NCI-H146 treated with DMSO at 0.1 percent for 48 hours (cell line): ENCODE measurements at regions not wholly inside any gene's neighbourhood (a gene's known extent, or its start where the extent isn't known, plus 50 kb on each side); places are given as distances from the start of the nearest gene placed in this dataset.
A peak's percentile ranks its signal among the peaks of the same experiment; 100 is the strongest.

Source experiments
- DNase-seq: peaks from one replicate; lab custom pipeline; 2025; ENCODE audit not compliant: unreplicated experiment; lab: John Stamatoyannopoulos, UW

GRCh38 chr22:48846200-48846599 lies 981.5 kb downstream of the BRD1 start:
- DNase-seq, result no peak

- peak; percentile 16 for DNase-seq
Observed at GRCh38 chr22:48845356-48845936, 982.2 kb downstream of the BRD1 start.

- no peak for DNase-seq
Observed at GRCh38 chr22:48844056-48844675, 983.5 kb downstream of the BRD1 start.

GRCh38 chr22:48843640-48844039 lies 984.0 kb downstream of the BRD1 start:
- no peak for DNase-seq

- no peak for DNase-seq
Observed at GRCh38 chr22:48842976-48843375, 984.7 kb downstream of the BRD1 start.

- DNase-seq, result no peak
Observed at GRCh38 chr22:48842583-48842945, 985.1 kb downstream of the BRD1 start.

- DNase-seq, result no peak
Observed at GRCh38 chr22:48841881-48842582, 985.6 kb downstream of the BRD1 start.

- no peak for DNase-seq
Observed at GRCh38 chr22:48840112-48840949, 987.3 kb downstream of the BRD1 start.

GRCh38 chr22:48838846-48839730 lies 988.6 kb downstream of the BRD1 start:
- DNase-seq, result peak; percentile 6

- no peak for DNase-seq
Observed at GRCh38 chr22:48838376-48838775, 989.3 kb downstream of the BRD1 start.

GRCh38 chr22:48837341-48837935 lies 990.2 kb downstream of the BRD1 start:
- DNase-seq, result no peak

GRCh38 chr22:48836673-48837340 lies 990.9 kb downstream of the BRD1 start:
- DNase-seq, result no peak

GRCh38 chr22:48835857-48836672 lies 991.6 kb downstream of the BRD1 start:
- DNase-seq, result no peak

- DNase-seq, result no peak
Observed at GRCh38 chr22:48835364-48835763, 992.3 kb downstream of the BRD1 start.

- DNase-seq, result no peak
Observed at GRCh38 chr22:48834404-48834803, 993.3 kb downstream of the BRD1 start.

- DNase-seq, result no peak
Observed at GRCh38 chr22:48832592-48832991, 995.1 kb downstream of the BRD1 start.

GRCh38 chr22:48829908-48830307 lies 997.8 kb downstream of the BRD1 start:
- DNase-seq, result no peak

- DNase-seq, result no peak
Observed at GRCh38 chr22:48828688-48829087, 999.0 kb downstream of the BRD1 start.
